ENCODE measurements at regions not wholly inside any gene's neighbourhood (a gene's known extent, or its start where the extent isn't known, plus 50 kb on each side); places are given as distances from the start of the nearest gene placed in this dataset.

DNA sequence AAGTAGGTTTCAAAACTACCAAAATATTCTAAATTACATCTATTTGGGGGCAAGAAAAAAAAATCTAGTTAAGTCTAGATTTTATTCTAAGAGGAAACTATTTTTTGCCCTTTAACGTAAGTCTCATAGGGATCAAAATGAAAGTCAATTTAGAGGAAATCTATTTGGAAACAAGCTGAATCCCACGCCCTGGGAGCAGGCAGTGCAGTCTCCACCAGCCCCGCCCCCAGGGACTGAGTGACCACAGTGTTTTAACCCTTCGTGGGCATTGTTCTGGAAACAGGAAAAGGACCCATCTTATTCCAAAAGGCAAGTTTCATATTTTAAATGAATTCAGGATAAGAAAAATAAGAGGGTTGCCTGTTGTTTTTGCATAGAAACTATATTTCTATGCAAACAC, 209.7 kb downstream of the SPRY2 start:
- peak; percentile 75 for DNase-seq (ENCODE audit: low spot score)

DNA sequence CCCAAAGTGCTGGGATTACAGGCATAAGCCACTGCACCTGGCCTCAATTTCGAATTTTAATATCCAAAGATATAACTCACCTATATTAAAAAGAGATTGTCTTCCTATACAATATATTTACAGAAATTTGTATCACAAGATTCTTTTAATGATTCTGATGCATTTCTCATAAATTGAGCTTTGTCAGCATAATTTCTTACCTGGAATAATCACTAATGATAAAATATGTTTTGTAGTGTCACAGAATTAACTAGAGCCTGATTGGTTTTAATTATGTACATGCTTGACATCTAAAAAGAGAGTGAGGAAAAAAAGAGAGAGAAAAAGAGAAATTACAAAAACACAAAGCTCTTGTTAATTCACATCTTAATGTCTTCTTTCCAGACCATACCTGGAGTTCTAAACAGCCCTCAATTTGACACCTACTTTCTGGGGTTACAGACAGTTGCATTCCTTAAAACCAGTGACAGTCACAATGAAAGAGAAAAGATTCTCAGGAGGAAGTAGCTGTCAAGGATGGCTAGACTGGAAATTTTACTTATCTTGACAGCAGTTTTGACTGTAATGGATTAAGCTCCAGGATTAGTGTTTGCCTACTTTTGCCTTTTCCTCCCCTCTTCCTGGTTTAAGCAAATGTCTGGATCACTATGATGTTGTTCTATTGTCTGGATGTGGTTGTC, 214.4 kb downstream of the SPRY2 start:
- DNase-seq (ENCODE audit: low spot score) = no peak

DNA sequence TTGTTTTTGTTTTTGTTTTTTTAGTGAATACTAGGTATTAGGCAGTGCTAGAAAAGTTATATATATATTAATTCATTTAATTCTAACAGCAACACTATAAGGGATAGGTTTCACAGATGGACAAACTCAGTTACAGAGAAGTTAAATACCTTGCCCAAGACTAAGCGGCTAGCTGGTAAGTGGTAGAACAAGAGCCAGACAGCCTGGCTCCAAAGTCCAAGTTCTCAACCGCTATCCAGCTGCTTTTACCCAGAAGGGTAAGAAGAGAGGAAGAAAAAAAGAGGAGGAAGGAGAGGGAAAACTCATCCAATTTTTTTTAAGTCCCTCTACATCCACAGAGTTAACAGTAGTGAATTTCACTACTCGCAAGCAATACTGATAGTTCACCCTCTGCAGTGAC, 217.0 kb downstream of the SPRY2 start:
- DNase-seq (ENCODE audit: low spot score) = no peak

DNA sequence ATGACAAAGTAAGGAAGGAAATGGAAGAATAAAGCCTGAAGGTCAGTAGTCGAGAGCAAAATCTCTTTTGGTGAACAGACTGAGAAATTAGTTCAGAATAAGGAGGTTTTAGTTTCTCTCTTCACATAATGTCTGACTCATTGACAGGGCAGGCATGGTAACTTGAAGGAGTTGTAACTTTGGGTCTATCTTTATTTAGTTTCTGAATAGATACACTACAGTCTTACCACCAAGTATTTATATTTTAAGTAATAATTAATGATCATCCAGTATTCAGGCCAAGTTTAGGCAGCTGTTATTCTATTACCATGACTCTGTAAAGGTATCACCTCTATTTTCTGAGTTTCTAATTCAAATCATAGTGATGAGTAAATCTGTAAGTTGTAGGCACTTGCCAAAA, 219.9 kb downstream of the SPRY2 start:
- DNase-seq (ENCODE audit: low spot score) = no peak

DNA sequence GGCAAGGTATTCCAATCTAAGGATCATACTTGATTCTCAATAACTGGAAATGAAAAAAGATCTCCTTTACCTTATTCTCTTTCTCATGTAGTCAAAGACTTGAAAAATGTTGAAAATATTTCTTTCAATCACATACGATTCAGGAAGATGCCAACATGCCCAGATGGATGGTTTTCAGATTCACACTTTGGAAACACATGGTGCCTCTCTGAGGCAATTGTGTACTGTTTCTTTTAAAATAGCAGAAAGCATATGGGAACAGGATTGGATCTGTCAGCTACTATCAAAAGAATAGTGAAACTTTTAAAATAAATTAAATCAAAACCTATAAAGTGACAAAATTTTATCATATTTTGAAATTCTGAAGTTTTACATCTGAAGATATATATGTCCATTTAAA, 222.4 kb downstream of the SPRY2 start:
- no peak for DNase-seq (ENCODE audit: low spot score)

DNA sequence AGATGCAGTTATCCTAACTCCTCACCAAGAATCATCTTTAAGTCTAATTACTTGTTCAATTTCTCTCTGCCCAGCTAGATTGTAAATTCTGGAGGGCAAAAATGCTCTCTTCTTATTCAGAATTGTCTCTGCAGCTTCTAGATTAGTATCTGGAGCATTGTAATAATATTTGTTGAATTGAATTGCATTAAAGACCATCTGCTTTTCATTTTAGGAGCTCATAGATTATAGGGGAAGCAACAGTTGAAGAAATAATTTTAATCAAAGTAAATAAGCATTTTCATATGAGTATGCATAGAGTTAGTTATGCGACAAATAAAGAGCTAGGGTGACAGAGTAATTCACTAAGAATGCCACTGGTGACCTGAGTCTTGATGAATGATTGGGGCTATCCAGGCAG, 222.8 kb downstream of the SPRY2 start:
- DNase-seq (ENCODE audit: low spot score) = no peak

DNA sequence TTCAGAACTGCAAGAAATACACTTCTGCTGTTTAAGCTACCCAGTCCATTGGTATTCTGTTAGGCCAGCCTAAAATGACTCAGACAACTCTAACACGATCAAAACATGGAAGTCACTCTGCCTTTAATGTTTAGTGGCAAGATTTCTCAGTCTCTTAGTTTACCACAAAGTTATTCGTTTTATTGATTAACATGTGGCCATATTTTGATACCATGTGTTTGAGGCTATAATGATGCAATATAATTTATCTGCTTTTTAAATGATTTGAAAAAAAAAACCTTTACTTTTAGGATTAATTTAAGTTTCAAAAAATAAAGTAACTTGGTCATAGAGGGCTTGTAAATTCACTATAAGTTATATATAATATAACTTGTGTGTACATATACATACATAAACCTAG, 223.4 kb downstream of the SPRY2 start:
- DNase-seq (ENCODE audit: low spot score) = no peak

DNA sequence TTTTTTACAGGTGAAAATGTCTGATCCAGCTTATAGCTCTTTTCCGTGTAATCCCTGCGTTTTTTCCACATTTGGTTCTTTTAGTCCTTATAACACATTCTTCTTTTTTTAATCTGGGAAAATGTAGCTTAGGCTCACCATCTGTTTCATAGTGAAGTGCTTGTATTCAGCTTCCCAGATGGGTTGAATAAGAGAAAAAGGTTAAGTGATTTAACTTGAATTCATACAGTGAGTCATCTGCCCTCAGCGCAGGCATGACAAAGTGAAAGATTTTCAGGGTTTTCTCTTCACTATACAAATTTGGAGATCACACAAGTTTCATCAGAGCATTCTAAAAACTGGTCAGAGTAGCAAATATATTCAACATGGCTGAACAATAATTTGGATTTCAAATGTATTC, 224.8 kb downstream of the SPRY2 start:
- DNase-seq (ENCODE audit: low spot score) = peak; percentile 59

DNA sequence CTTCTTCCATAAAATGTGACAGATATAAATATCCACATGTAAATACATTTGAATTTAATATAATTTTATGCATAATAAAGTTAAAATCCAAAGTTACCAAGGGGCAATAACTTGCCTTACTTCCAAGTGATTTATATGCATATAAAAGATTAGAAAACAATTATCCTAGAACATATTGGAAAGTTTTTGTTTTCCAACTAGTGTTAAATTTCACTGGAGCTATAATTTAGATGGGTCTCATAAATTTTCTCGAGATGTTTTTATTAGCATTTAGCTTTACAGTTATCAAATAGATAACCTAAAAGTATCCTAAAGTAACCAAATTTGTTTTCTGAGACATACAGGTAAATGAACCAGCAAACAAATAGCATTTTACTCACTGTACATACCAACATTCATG, 225.3 kb downstream of the SPRY2 start:
- DNase-seq (ENCODE audit: low spot score) = no peak

DNA sequence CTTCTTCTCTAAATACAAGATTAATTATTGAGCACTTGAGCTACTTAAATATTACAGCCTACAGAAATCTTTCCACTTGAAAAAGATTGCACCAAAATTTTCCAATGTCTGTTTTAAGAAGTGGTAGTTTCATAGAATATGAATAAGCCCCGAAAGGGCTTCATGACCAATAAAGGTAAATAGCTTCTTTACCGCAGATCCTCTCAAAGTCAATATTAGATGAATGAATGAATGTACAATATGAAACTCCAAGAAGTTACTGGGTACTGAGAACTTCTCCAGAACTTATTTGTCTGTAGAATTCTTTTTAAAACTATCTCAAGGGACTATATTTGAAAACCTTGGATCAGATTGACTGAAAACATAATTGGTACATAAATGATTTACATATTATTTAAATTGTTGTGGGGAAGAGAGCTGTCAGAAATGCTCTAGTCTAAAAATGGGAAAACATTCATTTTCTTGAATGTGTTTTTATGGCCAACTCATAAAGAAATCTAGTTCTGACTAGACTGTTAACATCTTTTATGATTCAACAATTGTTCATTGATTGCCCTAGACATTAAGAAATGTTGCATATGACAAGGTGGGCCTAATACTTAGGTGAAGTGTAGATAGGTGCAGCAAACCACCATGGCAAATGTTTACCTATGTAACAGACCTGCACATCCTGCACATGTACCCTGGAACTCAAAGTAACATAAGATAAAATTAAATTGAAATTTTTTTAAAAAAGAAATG, 227.0 kb downstream of the SPRY2 start:
- no peak for DNase-seq (ENCODE audit: low spot score)

DNA sequence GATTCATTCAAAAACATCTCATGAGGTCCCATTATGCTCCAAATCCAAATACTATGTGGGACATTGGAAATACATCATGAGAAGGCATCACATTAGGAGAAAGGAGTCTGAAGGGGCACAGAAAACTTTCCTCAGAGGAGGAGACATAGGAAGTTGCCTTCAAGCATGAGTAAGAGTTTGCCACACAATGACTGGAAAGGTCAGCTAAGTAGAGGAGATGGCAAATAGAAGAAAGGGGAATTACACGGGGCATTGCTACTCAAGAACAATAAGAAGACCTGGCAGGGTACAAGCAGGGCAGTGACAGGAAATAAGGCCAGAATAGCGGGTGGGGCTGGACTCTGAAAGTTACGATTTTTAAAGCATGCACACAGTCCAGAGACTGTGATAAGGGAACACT, 231.6 kb downstream of the SPRY2 start:
- DNase-seq (ENCODE audit: low spot score) = no peak

DNA sequence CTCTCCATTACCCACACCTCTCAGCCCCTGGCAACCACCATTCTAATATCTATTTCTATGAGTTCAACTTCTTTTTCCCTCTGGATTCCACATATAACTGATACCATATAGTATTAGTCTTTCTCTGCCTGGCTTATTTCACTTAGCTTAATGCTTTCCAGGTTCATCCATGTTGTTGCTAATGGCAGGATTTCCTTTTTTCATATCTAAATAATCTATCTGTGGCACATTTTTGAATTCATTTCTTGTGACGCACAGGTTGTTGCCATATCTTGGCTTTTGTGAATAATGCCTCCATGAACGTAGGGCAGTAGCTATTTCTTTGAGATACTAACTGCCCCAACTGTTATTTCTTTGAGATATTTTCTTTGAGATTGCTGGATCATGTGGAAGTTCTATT, 235.6 kb downstream of the SPRY2 start:
- no peak for DNase-seq (ENCODE audit: low spot score)

DNA sequence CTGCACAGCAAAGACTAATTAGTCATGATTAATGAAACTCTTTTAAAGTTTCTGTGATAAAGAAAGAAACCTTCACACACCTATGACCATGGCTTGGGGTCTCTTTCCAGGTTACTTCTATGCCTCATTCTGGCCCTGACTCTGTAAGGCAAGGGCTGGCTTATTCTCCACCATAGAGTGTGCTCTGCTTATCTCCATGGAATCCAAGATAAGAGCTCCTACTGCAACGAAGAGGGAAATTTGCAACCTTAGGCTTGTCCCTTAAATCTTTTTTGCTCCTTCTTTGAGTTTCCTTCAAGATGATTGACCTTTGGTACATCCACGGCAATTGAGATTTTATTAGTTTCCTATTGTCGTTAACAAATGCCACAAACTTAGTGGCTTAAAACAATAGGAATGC, 239.9 kb downstream of the SPRY2 start:
- no peak for DNase-seq (ENCODE audit: low spot score)

DNA sequence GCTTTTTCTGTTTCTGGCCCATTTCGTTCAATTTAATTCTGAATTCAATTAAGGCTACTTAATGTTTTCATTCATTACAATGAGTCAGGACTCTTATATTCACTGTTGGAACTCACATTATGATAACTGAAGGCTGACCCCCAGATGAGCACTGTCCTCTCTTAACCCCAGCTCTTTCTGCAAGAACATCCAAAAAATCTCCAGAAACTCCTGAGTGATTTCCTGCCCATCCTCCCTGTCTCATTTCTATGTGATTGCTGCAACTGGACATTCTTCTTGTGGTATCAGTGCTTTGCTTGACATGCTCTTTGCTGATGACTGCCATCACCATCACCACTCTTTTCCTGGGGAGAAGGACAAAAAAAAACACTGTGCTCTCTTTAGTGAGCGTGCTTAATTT, 240.3 kb downstream of the SPRY2 start:
- peak; percentile 36 for DNase-seq (ENCODE audit: low spot score)

DNA sequence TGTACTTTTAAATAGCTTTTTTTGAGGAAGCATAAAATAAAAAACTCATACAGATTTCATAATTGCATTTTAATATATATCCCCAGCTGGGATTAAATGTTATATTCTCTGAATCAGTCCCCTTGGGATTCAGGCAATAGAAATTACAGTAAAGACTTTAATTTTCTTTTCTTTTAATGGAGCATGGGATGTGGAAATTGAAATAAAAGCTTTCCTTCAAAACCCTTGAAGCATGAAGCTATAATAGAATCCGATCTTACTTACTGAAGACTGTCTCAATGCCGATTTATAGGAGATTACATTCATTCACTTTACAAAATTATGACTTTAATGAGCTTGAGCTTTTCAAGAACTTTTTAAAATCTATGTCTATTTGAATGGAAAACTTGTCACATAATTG, 243.4 kb downstream of the SPRY2 start:
- no peak for DNase-seq (ENCODE audit: low spot score)

DNA sequence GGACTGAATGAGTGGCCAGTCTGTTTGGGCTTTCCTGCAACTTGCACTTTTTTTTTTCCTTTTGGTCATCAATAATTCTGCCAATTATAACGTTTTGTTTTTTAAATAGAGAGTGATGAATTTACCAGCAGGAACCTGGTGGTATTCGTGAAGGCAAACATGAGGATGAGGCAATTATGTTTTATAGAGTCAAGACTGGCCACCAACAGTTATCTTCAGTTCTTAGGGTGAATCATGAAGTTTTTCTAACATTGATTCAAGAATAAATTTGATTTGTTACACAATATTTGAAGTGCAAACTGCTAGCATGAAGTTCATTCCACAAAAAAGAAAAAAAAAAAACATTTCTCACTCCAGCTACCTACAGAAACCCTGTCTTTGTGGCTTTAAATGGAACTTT, 244.5 kb downstream of the SPRY2 start:
- no peak for DNase-seq (ENCODE audit: low spot score)

DNA sequence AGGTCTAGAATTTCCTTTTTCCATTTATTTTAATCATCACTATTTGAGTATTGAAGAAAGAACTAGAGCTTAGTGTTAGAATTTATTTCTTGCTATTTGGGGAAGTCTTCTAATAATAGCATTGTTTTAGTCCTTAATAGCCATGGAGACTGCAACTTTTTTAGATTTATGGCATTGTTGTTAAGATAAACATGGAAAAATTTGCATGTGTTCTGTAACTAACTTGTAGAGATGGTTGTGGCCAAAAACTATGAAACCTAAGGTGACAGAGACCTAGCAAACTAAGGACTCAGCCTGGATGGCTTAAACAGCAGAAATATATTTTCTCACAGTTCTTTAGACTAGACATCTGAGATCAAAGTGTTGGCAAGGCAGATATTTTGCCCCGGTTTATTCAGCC, 246.4 kb downstream of the SPRY2 start:
- no peak for DNase-seq (ENCODE audit: low spot score)

DNA sequence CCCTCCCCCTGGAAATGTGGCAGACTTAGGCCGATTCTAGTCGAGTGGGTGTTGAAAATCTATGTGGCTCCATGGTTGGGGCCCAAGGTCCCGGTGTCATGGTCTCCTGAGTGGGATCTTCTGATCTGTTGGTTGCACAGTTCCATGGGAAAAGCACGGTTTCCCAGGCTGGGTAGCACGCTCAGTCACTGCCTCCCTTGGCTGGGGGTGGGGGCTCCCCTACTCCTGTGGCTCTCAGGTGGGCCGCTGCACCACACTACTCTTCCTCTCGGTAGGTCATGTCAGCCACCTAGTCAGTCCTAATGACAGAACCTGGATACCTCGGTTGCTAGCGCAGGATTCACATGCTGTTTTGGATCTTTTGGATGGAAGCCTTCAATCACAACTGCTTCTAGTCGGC, 247.0 kb downstream of the SPRY2 start:
- DNase-seq (ENCODE audit: low spot score) = no peak

DNA sequence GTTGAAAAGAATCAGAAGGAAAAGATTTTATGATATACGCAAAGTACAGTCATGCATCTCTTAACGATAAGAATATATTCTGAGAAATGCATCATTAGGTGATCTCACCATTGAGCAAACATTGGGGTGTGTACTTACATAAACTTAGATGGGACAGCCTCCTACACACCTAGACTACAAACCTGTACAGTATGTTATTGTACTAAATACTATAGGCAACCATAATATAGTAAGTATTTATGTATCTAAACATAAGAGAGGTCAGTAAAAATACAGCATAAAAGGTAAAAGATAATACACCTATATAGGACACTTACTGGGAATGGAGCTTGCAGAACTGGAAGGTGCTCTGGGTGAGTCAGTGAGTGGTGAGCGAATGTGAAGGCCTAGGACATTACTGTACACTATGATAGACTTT, 254.6 kb downstream of the SPRY2 start:
- no peak for DNase-seq (ENCODE audit: low spot score)

DNA sequence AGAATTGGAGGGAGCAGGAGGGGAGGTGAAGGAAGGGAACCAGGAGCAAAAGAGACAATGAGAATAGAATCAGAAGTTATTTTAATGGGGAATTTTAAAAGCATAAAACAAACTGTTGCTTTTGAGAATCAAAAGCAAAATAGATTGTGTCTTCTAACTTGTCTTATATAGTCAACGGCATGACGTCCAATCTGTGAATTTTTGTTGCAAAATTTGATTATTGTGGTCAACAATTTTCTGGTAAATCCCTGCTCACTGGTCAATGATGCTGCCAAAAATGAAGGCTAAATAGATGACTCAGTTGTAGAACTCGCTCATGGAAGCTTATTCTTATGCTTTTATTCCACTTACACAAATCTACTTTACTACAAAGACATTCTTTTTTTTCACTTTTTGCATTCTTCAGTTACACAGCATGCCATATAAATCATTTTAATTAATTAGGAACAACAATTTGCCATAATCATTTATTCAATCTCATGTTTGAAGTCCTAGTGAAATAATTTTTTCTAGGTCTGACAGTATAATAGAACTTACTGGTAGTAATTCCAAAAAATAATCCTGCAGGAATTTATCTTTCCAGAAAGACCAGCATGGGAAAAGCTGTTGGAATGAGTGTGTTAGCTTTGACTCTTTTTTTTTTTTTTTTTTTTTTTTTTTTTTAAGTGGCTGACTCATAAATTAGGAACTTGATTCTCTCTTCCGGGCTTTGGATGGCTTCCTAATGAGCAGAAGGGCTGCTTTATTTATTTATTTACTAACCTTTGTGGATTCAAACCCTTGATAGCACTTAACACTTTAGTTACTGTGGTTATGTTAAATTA, 256.9 kb downstream of the SPRY2 start:
- DNase-seq (ENCODE audit: low spot score) = peak; percentile 73

DNA sequence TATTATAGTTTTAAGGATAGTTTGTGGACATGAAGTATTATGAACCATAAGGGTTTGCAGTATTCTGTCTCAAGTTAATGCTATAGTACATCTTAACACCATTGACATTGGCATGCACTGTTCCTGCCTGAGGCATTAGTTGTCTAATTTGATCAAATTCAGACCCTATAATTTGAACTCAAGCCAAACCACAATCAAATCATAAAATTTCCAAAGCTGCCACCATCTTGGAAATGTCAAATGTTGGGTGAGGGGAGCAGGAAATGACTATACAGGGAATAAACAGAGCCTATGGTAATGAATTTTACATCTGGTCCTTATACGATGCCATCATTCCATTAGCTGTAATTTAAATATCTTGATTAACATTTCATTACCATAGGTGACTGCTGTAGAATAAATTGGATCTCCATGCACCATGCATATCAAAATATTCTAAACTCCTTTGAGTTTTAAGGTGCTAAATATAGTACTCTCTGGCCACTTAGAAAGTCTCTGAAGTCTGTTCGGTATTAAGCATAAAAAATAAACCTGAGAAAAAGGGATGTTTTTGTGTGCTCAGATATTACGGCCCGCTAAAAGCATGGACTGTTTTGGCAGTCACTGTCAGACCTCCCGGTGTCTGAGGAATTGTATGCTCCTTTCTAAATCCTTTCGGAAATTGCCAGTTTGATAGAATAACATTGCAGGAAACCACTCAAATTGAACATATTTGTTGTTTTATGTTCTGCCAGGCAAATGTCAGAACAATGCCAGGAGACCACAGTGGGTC, 257.7 kb downstream of the SPRY2 start:
- peak; percentile 27 for DNase-seq (ENCODE audit: low spot score)

DNA sequence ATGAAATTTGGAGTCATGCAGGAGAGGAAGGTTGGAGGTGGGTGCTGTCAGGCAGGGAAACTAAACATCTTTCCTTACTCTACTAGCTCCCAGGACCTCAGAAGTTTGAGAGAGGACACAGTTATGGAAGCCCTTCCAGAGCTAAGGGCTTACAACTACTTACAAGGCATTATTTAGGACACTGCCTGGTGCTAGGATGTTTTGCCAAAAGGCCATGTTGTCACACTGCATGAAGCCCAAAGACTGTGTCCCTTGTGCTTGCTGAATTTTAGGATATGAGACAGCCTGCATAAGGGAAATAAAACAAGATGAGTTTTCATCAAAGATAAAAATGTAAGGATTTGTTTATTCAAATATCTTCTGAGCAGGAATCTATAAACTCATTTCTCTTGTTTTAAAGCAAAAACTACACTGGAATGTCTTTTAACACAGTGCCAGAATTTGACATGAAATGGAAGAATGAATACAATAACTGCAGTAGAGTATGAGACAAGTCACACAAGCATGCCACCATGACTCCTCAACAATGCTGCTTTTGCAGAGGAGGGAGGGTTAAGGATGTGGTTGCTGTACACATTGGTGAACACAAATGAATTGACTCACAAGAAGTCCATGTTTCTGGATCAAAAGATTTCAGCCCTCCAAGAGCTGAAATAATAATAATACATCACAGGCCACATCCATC, 258.4 kb downstream of the SPRY2 start:
- DNase-seq (ENCODE audit: low spot score) = peak; percentile 40
